Neural progenitor cell (in vitro differentiated cells): ENCODE measurements at regions not wholly inside any gene's neighbourhood (a gene's known extent, or its start where the extent isn't known, plus 50 kb on each side); places are given as distances from the start of the nearest gene placed in this dataset.

Experiments
- EZH2 ChIP-seq: fragments of 200-600 bp; sonication (generic); IDR thresholded peaks from 2 replicates; pipeline ENCODE4 v1.6.1; 2017; ENCODE audit warnings: antibody characterized with exemption, mild to moderate bottlenecking, moderate library complexity
- TF ChIP-seq, protein P1 (sequence below): fragments of 200-600 bp; sonication (generic); IDR thresholded peaks from 2 replicates; pipeline ENCODE4 v1.5.1; 2017; ENCODE audit warnings: antibody characterized with exemption, mild to moderate bottlenecking

DNA sequence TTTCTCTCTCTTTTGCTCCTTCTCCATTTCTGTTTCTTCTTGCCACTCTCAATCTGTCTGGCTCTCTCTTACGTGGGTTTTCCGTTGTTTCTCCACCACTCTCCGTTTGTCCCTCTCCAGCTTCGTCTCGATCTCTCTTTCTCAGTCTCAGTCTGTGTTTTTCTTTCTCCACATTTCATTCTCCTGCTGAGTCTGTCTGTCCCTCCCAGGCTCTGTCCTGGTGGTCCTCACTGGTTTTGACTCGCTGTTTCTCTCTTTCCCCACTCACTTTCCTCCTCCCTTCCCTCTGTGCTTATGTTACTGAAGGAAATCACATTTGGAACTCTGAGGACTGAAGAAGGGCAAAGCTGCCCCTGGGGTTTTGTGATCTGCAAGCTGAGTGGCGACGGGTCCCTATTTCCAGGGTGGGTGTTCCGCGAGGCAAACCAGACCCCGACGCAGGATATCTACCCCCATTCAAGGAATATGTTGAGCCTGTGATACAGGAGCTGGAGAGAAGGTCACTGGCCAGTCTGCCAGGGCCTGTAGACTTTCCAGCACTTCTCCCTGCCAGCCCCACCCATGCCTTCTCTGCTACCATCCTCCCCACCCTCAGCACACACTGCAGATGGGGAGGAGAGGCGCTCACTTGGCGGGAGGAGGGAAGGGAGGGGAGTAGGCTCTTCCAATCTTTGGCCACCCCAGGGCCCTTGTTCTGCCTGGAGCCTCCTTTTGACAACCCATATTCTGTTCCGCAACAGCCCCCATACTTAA is 102.7 kb upstream of the MAP1LC3B2 start:
- TF ChIP-seq, protein P1, sequence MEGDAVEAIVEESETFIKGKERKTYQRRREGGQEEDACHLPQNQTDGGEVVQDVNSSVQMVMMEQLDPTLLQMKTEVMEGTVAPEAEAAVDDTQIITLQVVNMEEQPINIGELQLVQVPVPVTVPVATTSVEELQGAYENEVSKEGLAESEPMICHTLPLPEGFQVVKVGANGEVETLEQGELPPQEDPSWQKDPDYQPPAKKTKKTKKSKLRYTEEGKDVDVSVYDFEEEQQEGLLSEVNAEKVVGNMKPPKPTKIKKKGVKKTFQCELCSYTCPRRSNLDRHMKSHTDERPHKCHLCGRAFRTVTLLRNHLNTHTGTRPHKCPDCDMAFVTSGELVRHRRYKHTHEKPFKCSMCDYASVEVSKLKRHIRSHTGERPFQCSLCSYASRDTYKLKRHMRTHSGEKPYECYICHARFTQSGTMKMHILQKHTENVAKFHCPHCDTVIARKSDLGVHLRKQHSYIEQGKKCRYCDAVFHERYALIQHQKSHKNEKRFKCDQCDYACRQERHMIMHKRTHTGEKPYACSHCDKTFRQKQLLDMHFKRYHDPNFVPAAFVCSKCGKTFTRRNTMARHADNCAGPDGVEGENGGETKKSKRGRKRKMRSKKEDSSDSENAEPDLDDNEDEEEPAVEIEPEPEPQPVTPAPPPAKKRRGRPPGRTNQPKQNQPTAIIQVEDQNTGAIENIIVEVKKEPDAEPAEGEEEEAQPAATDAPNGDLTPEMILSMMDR: no peak
- TF ChIP-seq EZH2: no peak
